H9 (cell line): ENCODE measurements at regions not wholly inside any gene's neighbourhood (a gene's known extent, or its start where the extent isn't known, plus 50 kb on each side); places are given as distances from the start of the nearest gene placed in this dataset.

Source experiments
- DNase-seq: peaks from one replicate; pipeline ENCODE4 v3.0.0-alpha.2; 2017
- H2AFZ ChIP-seq: one replicate; pipeline ENCODE4 v1.6.1; 2013; ENCODE audit warnings: mild to moderate bottlenecking, low read length, control low read depth, moderate library complexity
- H2AK5ac ChIP-seq: 2 replicates; pipeline ENCODE4 v1.6.1; 2013; ENCODE audit warnings: low read length, control low read depth, mixed read lengths; ENCODE audit not compliant: insufficient read length
- H2BK120ac ChIP-seq: one replicate; pipeline ENCODE4 v1.6.1; 2013; ENCODE audit warnings: low read depth, mild to moderate bottlenecking, low read length, control low read depth, inconsistent platforms; ENCODE audit not compliant: poor library complexity, severe bottlenecking
- H2BK12ac ChIP-seq: 2 replicates; pipeline ENCODE4 v1.6.1; 2013; ENCODE audit warnings: low read length, control low read depth, mixed read lengths, low read depth; ENCODE audit not compliant: insufficient read length
- H2BK15ac ChIP-seq: 2 replicates; pipeline ENCODE4 v1.6.1; 2013; ENCODE audit warnings: low read depth, low read length, control low read depth
- H2BK20ac ChIP-seq: one replicate; pipeline ENCODE4 v1.6.1; 2013; ENCODE audit warnings: low read depth, mild to moderate bottlenecking, low read length, control low read depth, inconsistent platforms; ENCODE audit not compliant: poor library complexity, severe bottlenecking
- H2BK5ac ChIP-seq: 2 replicates; pipeline ENCODE4 v1.6.1; 2013; ENCODE audit warnings: low read length, control low read depth, mixed read lengths; ENCODE audit not compliant: insufficient read length
- H3K14ac ChIP-seq: 2 replicates; pipeline ENCODE4 v1.6.1; 2013; ENCODE audit warnings: low read length, control low read depth; ENCODE audit not compliant: insufficient read depth
- H3K18ac ChIP-seq: 2 replicates; pipeline ENCODE4 v1.6.1; 2013; ENCODE audit warnings: low read depth, mild to moderate bottlenecking, mixed read lengths, low read length, control low read depth; ENCODE audit not compliant: insufficient read length
- H3K23ac ChIP-seq: 2 replicates; pipeline ENCODE4 v1.6.1; 2013; ENCODE audit warnings: low read length, control low read depth, mixed read lengths, low read depth; ENCODE audit not compliant: insufficient read length
- H3K23me2 ChIP-seq: 2 replicates; pipeline ENCODE4 v1.6.1; 2013; ENCODE audit warnings: low read depth, mild to moderate bottlenecking, mixed read lengths, low read length, control low read depth; ENCODE audit not compliant: insufficient read length, poor library complexity, severe bottlenecking
- H3K27ac ChIP-seq: 2 replicates; pipeline ENCODE4 v1.5.1; 2013; ENCODE audit warnings: low read length, control low read depth, mixed read lengths, low read depth; ENCODE audit not compliant: insufficient read length
- H3K27me3 ChIP-seq: 2 replicates; pipeline ENCODE4 v1.6.1; 2013; ENCODE audit warnings: low read length, control low read depth, inconsistent platforms; ENCODE audit not compliant: insufficient read depth
- H3K4ac ChIP-seq: 2 replicates; pipeline ENCODE4 v1.6.1; 2013; ENCODE audit warnings: low read depth, mild to moderate bottlenecking, control low read depth, inconsistent platforms, low read length, moderate library complexity
- H3K4me1 ChIP-seq: 2 replicates; pipeline ENCODE4 v1.6.1; 2013; ENCODE audit warnings: low read length, control low read depth, inconsistent platforms; ENCODE audit not compliant: insufficient read depth
- H3K4me2 ChIP-seq: 2 replicates; pipeline ENCODE4 v1.6.1; 2013; ENCODE audit warnings: low read length, control low read depth, mixed read lengths; ENCODE audit not compliant: insufficient read length, insufficient read depth
- H3K56ac ChIP-seq: 2 replicates; pipeline ENCODE4 v1.6.1; 2013; ENCODE audit warnings: low read depth, mild to moderate bottlenecking, mixed read lengths, low read length, control low read depth; ENCODE audit not compliant: insufficient read length
- H3K79me1 ChIP-seq: 2 replicates; pipeline ENCODE4 v1.6.1; 2013; ENCODE audit warnings: low read depth, mild to moderate bottlenecking, moderate library complexity, low read length, control low read depth, inconsistent platforms; ENCODE audit not compliant: insufficient read depth, poor library complexity, severe bottlenecking
- H3K79me2 ChIP-seq: 2 replicates; pipeline ENCODE4 v1.6.1; 2013; ENCODE audit warnings: low read length, control low read depth, inconsistent platforms; ENCODE audit not compliant: insufficient read depth
- H3K9ac ChIP-seq: 2 replicates; pipeline ENCODE4 v1.6.1; 2013; ENCODE audit warnings: low read length, control low read depth, mixed read lengths; ENCODE audit not compliant: insufficient read length; ENCODE audit errors: extremely low read depth
- H3K9me3 ChIP-seq: one replicate; pipeline ENCODE4 v1.6.1; 2013; ENCODE audit warnings: low read depth, low read length, inconsistent platforms; ENCODE audit not compliant: control insufficient read depth
- H3T11ph ChIP-seq: one replicate; pipeline ENCODE4 v1.6.1; 2013; ENCODE audit warnings: mild to moderate bottlenecking, low read length, control low read depth, inconsistent platforms
- H4K20me1 ChIP-seq: one replicate; pipeline ENCODE4 v1.6.1; 2013; ENCODE audit not compliant: control insufficient read depth, insufficient read length, insufficient read depth
- H4K5ac ChIP-seq: 2 replicates; pipeline ENCODE4 v1.6.1; 2013; ENCODE audit warnings: low read depth, mild to moderate bottlenecking, mixed read lengths, low read length, control low read depth; ENCODE audit not compliant: insufficient read length
- H4K8ac ChIP-seq: replicated peaks from 2 replicates; pipeline ENCODE4 v1.6.1; 2013; ENCODE audit warnings: low read length, control low read depth, mixed read lengths, low read depth; ENCODE audit not compliant: insufficient read length
- H4K91ac ChIP-seq: 2 replicates; pipeline ENCODE4 v1.6.1; 2013; ENCODE audit warnings: low read depth, mild to moderate bottlenecking, moderate library complexity, mixed read lengths, low read length, control low read depth; ENCODE audit not compliant: insufficient read length
- H3K27ac Mint-ChIP-seq, 3 experiments: 2 replicates in 2 of 3; 3 replicates in 1 of 3; pipeline ENCODE4 v1.8.0; 2020 to 2021; ENCODE audit warnings: mixed read lengths in 3 of 3, mild to moderate bottlenecking in 1 of 3, moderate library complexity in 1 of 3
- H3K27me3 Mint-ChIP-seq: 2 replicates; pipeline ENCODE4 v1.8.0; 2021; ENCODE audit warnings: low read depth, mild to moderate bottlenecking, moderate library complexity, mixed read lengths
- H3K36me3 Mint-ChIP-seq, 3 experiments: 2 replicates in 2 of 3; 3 replicates in 1 of 3; pipeline ENCODE4 v1.8.0; 2020 to 2021; ENCODE audit warnings: low read depth in 3 of 3, mixed read lengths in 3 of 3; ENCODE audit not compliant: insufficient read depth in 1 of 3
- H3K4me1 Mint-ChIP-seq, 2 experiments: 2 replicates each; pipeline ENCODE4 v1.8.0; 2020; ENCODE audit warnings: mixed read lengths in 2 of 2
- H3K4me3 Mint-ChIP-seq, 2 experiments: 2 replicates in 1 of 2; 3 replicates in 1 of 2; pipeline ENCODE4 v1.8.0; 2020 to 2021; ENCODE audit warnings: mild to moderate bottlenecking in 2 of 2, mixed read lengths in 2 of 2, moderate library complexity in 1 of 2
- H3K9me3 Mint-ChIP-seq, 2 experiments: 2 replicates in 1 of 2; 3 replicates in 1 of 2; pipeline ENCODE4 v1.8.0; 2020; ENCODE audit warnings: mild to moderate bottlenecking in 2 of 2, mixed read lengths in 2 of 2, moderate library complexity in 1 of 2
- WGBS: extraction: QIAGEN DNeasy Blood & Tissue Kit; methylation state at CpG from one replicate; pipeline ENCODE4 v1.1.7; 2013; ENCODE audit warnings: missing lambda C conversion rate, low lambda C conversion rate, mixed read lengths; ENCODE audit not compliant: insufficient read length; ENCODE audit errors: extremely low coverage; 5-methylcytosine and 5-hydroxymethylcytosine counted together
- TF ChIP-seq, protein P1 (sequence below): fragments of 200-600 bp; sonication (generic); conservative IDR thresholded peaks from 3 replicates; pipeline ENCODE4 v1.8.0; 2021; ENCODE audit warnings: antibody characterized with exemption, mild to moderate bottlenecking

DNA sequence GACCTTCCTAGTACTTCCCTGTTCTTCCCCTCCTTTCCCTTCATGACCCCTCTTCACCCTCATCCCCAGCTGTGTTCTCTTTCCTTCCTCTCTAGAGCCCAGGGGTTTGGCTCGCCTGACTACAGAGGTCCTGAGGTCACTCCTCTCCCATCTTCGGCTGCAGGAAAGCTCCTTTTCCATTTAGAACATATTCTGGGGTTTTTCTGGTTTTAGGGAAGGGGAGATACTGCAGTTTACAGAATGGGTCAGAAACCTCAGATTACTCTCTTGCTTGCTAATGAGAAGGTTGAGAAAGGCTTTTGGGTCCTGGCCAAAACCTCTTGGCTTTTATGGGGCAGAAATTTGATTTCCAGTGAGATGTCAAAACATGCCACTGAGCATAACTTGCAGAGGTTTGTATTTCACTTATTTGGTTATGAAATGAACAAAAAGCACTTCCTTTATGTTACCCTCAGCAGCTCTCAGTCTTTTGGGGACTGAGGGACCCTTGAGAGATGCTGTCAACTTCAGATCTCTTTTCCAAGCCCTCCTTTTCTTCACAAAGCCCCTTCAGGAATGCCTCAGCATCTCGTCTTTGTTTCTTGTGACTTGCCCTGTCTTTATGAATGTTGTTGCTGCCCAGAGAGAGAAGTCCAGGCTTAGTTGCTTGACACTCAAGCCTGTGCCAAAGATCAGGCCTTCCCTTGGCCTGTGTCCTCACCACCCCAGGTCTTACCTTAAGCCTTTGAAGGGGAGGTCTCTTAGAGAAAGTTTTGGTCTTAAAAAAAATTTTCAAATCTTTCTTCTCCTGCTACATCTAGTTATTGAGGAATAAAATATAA lies 121.7 kb upstream of the TPM1 start:
- Histone ChIP-seq H3K4ac (no peak overlapping the region), H2BK20ac (no peak overlapping the region), H3K23me2 (no peaks in the 10 kb centered on the region), H3K27ac (no peak overlapping the region), H4K5ac (no peak overlapping the region), H3K14ac (no peak overlapping the region), H2BK5ac (no peak overlapping the region), H2BK12ac (no peak overlapping the region), H3K23ac (no peak overlapping the region), H3K4me2 (no peak overlapping the region), H3K18ac (no peak overlapping the region), H3K56ac (no peak overlapping the region), H4K20me1 (no peaks in the 10 kb centered on the region), H3T11ph (no peak overlapping the region), H3K9me3 (no peaks in the 10 kb centered on the region), H2BK15ac (no peak overlapping the region), H3K9ac (no peak overlapping the region), H4K8ac (no peak overlapping the region), H3K79me1 (no peaks in the 10 kb centered on the region), H3K27me3 (no peaks in the 10 kb centered on the region), H3K4me1 (no peaks in the 10 kb centered on the region), H4K91ac (no peak overlapping the region), H2AK5ac (no peak overlapping the region), H2AFZ (no peak overlapping the region), H3K79me2 (no peaks in the 10 kb centered on the region), H2BK120ac (no peak overlapping the region)
- TF ChIP-seq, protein P1, sequence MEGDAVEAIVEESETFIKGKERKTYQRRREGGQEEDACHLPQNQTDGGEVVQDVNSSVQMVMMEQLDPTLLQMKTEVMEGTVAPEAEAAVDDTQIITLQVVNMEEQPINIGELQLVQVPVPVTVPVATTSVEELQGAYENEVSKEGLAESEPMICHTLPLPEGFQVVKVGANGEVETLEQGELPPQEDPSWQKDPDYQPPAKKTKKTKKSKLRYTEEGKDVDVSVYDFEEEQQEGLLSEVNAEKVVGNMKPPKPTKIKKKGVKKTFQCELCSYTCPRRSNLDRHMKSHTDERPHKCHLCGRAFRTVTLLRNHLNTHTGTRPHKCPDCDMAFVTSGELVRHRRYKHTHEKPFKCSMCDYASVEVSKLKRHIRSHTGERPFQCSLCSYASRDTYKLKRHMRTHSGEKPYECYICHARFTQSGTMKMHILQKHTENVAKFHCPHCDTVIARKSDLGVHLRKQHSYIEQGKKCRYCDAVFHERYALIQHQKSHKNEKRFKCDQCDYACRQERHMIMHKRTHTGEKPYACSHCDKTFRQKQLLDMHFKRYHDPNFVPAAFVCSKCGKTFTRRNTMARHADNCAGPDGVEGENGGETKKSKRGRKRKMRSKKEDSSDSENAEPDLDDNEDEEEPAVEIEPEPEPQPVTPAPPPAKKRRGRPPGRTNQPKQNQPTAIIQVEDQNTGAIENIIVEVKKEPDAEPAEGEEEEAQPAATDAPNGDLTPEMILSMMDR, result no peak
- Mint-ChIP-seq H3K27ac (no peak overlapping the region; a peak in 1 of 7 replicates), H3K36me3 (0 out of 7 replicates have a peak, but pooled peaks cover 0 to 4% (median 0%) of the 10 kb centered on the region in 3 experiments), H3K4me3 (no peak overlapping the region), H3K27me3 (no peaks in the 10 kb centered on the region), H3K4me1 (peaks cover 7 to 13% of the 10 kb centered on the region in 2 experiments), H3K9me3 (no peaks in the 10 kb centered on the region; a peak in 1 of 5 replicates)
- WGBS, result no CpG with 5 or more reads among the region's 3 CpGs
- no peak for DNase-seq
